BLaER1 treated with 17β-estradiol and CSF1 and Interleukin-3, amounts not matched to agents 10 nM and 100 nM (cell line): ENCODE measurements at regions not wholly inside any gene's neighbourhood (a gene's known extent, or its start where the extent isn't known, plus 50 kb on each side); places are given as distances from the start of the nearest gene placed in this dataset.

ENCODE experiments used
- H3K27ac ChIP-seq, 11 experiments: shearing (Covaris generic); formaldehyde crosslinking; 2 replicates each; pipeline ENCODE4 v1.8.1; 2022
- H3K27me3 ChIP-seq, 11 experiments: shearing (Covaris generic); formaldehyde crosslinking; 2 replicates each; pipeline ENCODE4 v1.8.1; 2022
- H3K36me3 ChIP-seq, 11 experiments: shearing (Covaris generic); formaldehyde crosslinking; 2 replicates each; pipeline ENCODE4 v1.8.1; 2022
- H3K4me1 ChIP-seq, 10 experiments: shearing (Covaris generic); formaldehyde crosslinking; 2 replicates each; pipeline ENCODE4 v1.8.1; 2022
- H3K4me2 ChIP-seq, 11 experiments: shearing (Covaris generic); formaldehyde crosslinking; 2 replicates each; pipeline ENCODE4 v1.8.1; 2022
- H3K4me3 ChIP-seq, 10 experiments: shearing (Covaris generic); formaldehyde crosslinking; 2 replicates each; pipeline ENCODE4 v1.8.1; 2022
- H3K9ac ChIP-seq, 11 experiments: shearing (Covaris generic); formaldehyde crosslinking; 2 replicates each; pipeline ENCODE4 v1.8.1; 2022
- H3K9me3 ChIP-seq, 11 experiments: shearing (Covaris generic); formaldehyde crosslinking; replicated peaks in 1 of 11; 2 replicates each; pipeline ENCODE4 v1.8.1; 2022
- H4K20me1 ChIP-seq, 11 experiments: shearing (Covaris generic); formaldehyde crosslinking; 2 replicates each; pipeline ENCODE4 v1.8.1; 2022
- Cebpa-rat ChIP-seq, 11 experiments: shearing (Covaris generic); IDR thresholded peaks; 2 replicates each; pipeline ENCODE4 v1.8.1; 2022

- no peaks in the 10 kb centered on the region for H3K36me3 ChIP-seq
- TF ChIP-seq Cebpa-rat (IDR thresholded peaks at IDR 0.05): no peak
- H3K27ac ChIP-seq: no peak overlapping the region
- H3K27me3 ChIP-seq: no peaks in the 10 kb centered on the region
- no peak overlapping the region for H3K4me2 ChIP-seq
- H4K20me1 ChIP-seq: no peaks in the 10 kb centered on the region
- H3K4me3 ChIP-seq: no peak overlapping the region
- peaks cover 0 to 17% (median 7%) of the 10 kb centered on the region in 11 experiments; a peak in 9 of 22 replicates for H3K9me3 ChIP-seq
- no peak overlapping the region for H3K9ac ChIP-seq
- H3K4me1 ChIP-seq: no peaks in the 10 kb centered on the region
These were observed 434.8 kb downstream of the SETD4 start for GRCh38 chr21:35625576-35625975.

- TF ChIP-seq Cebpa-rat (IDR thresholded peaks at IDR 0.05): no peak
- Histone ChIP-seq H4K20me1 (no peaks in the 10 kb centered on the region), H3K9ac (no peak overlapping the region)
These were observed 435.4 kb downstream of the SETD4 start for GRCh38 chr21:35624901-35625300.

GRCh38 chr21:35622612-35623011 lies 437.7 kb downstream of the SETD4 start:
- Histone ChIP-seq H4K20me1 (no peaks in the 10 kb centered on the region), H3K36me3 (no peaks in the 10 kb centered on the region), H3K27me3 (no peaks in the 10 kb centered on the region), H3K4me3 (no peak overlapping the region), H3K4me2 (no peak overlapping the region), H3K9ac (no peak overlapping the region), H3K27ac (no peak overlapping the region), H3K4me1 (0 out of 20 replicates have a peak, but pooled peaks cover 0 to 6% (median 0%) of the 10 kb centered on the region in 10 experiments), H3K9me3 (peaks cover 0 to 19% (median 9%) of the 10 kb centered on the region in 11 experiments; a peak in 9 of 22 replicates)
- no peak for TF ChIP-seq Cebpa-rat (IDR thresholded peaks at IDR 0.05)

More at GRCh38 chr21:35624901-35625300, 435.4 kb downstream of the SETD4 start:
- Histone ChIP-seq H3K4me2 (no peak overlapping the region), H3K27ac (no peak overlapping the region), H3K4me1 (no peaks in the 10 kb centered on the region), H3K9me3 (peaks cover 0 to 19% (median 9%) of the 10 kb centered on the region in 11 experiments; a peak in 9 of 22 replicates), H3K4me3 (no peak overlapping the region), H3K36me3 (no peaks in the 10 kb centered on the region), H3K27me3 (no peaks in the 10 kb centered on the region)

GRCh38 chr21:35619184-35619583 lies 441.1 kb downstream of the SETD4 start:
- Histone ChIP-seq H3K4me2 (no peak overlapping the region), H3K27ac (no peak overlapping the region)
- TF ChIP-seq Cebpa-rat (IDR thresholded peaks at IDR 0.05): no peak

GRCh38 chr21:35617491-35617890 lies 442.8 kb downstream of the SETD4 start:
- no peaks in the 10 kb centered on the region for H3K27me3 ChIP-seq
- peaks cover 0 to 15% (median 9%) of the 10 kb centered on the region in 11 experiments; a peak in 9 of 22 replicates for H3K9me3 ChIP-seq
- H3K4me3 ChIP-seq: no peak overlapping the region
- TF ChIP-seq Cebpa-rat (IDR thresholded peaks at IDR 0.05): no peak
- H3K4me1 ChIP-seq: peaks cover 0 to 44% (median 20%) of the 10 kb centered on the region in 10 experiments; a peak in 13 of 20 replicates
- H4K20me1 ChIP-seq: no peaks in the 10 kb centered on the region
- H3K9ac ChIP-seq: no peak overlapping the region
- H3K4me2 ChIP-seq: no peak overlapping the region
- H3K36me3 ChIP-seq: no peaks in the 10 kb centered on the region
- H3K27ac ChIP-seq: no peak overlapping the region

More at GRCh38 chr21:35619184-35619583, 441.1 kb downstream of the SETD4 start:
- Histone ChIP-seq H3K4me1 (peaks cover 0 to 30% (median 17%) of the 10 kb centered on the region in 10 experiments; a peak in 13 of 20 replicates), H3K9me3 (peaks cover 0 to 19% (median 9%) of the 10 kb centered on the region in 11 experiments; a peak in 9 of 22 replicates), H3K4me3 (no peak overlapping the region), H4K20me1 (no peaks in the 10 kb centered on the region), H3K9ac (no peak overlapping the region), H3K36me3 (no peaks in the 10 kb centered on the region), H3K27me3 (no peaks in the 10 kb centered on the region)

- Histone ChIP-seq H3K36me3 (no peaks in the 10 kb centered on the region), H3K4me2 (peak overlapping the region in 6 of 11 experiments; percentile 9 to 54 (median 39); a peak in 8 of 22 replicates), H3K27me3 (no peaks in the 10 kb centered on the region), H3K27ac (peak overlapping the region in 4 of 11 experiments; percentile 4 to 21 (median 12); a peak in 3 of 22 replicates), H3K9ac (no peak overlapping the region), H3K4me1 (peaks cover 0 to 53% (median 30%) of the 10 kb centered on the region in 10 experiments; a peak in 15 of 20 replicates), H4K20me1 (no peaks in the 10 kb centered on the region), H3K4me3 (no peak overlapping the region), H3K9me3 (peaks cover 0 to 8% (median 5%) of the 10 kb centered on the region in 11 experiments; a peak in 7 of 22 replicates)
- peak in 3 of 11 experiments; percentile 40 to 69 (median 61); a peak in 6 of 22 replicates for TF ChIP-seq Cebpa-rat (IDR thresholded peaks at IDR 0.05)
These were observed 444.2 kb downstream of the SETD4 start for GRCh38 chr21:35616090-35616489.

- Histone ChIP-seq H3K4me2 (peak overlapping the region in 6 of 11 experiments; percentile 0 to 54 (median 39); a peak in 10 of 22 replicates), H3K4me1 (peaks cover 0 to 53% (median 30%) of the 10 kb centered on the region in 10 experiments; a peak in 15 of 20 replicates), H3K9me3 (no peaks in the 10 kb centered on the region; a peak in 1 of 22 replicates), H3K4me3 (no peak overlapping the region), H3K9ac (no peak overlapping the region), H3K36me3 (no peaks in the 10 kb centered on the region), H3K27me3 (no peaks in the 10 kb centered on the region), H3K27ac (peak overlapping the region in 2 of 11 experiments; percentile 28 to 42; a peak in 3 of 22 replicates), H4K20me1 (no peaks in the 10 kb centered on the region)
- no peak for TF ChIP-seq Cebpa-rat (IDR thresholded peaks at IDR 0.05)
These were observed 445.0 kb downstream of the SETD4 start for GRCh38 chr21:35615325-35615724.

GRCh38 chr21:35614396-35614921 lies 445.9 kb downstream of the SETD4 start:
- no peak overlapping the region for H3K9ac ChIP-seq
- no peaks in the 10 kb centered on the region for H3K9me3 ChIP-seq
- peaks cover 0 to 53% (median 30%) of the 10 kb centered on the region in 10 experiments; a peak in 15 of 20 replicates for H3K4me1 ChIP-seq
- H4K20me1 ChIP-seq: no peaks in the 10 kb centered on the region
- peak overlapping the region in 5 of 11 experiments; percentile 6 to 54 (median 29); a peak in 10 of 22 replicates for H3K4me2 ChIP-seq
- peak overlapping the region in 1 of 11 experiments; percentile 42; a peak in 3 of 22 replicates for H3K27ac ChIP-seq
- TF ChIP-seq Cebpa-rat (IDR thresholded peaks at IDR 0.05): no peak
- no peaks in the 10 kb centered on the region for H3K27me3 ChIP-seq
- H3K4me3 ChIP-seq: no peak overlapping the region
- H3K36me3 ChIP-seq: no peaks in the 10 kb centered on the region

GRCh38 chr21:35611708-35612132 lies 448.6 kb downstream of the SETD4 start:
- no peak overlapping the region for H3K4me3 ChIP-seq
- no peak for TF ChIP-seq Cebpa-rat (IDR thresholded peaks at IDR 0.05)
- no peaks in the 10 kb centered on the region for H4K20me1 ChIP-seq
- no peak overlapping the region for H3K9ac ChIP-seq
- no peak overlapping the region for H3K27ac ChIP-seq
- no peaks in the 10 kb centered on the region for H3K27me3 ChIP-seq
- H3K36me3 ChIP-seq: no peaks in the 10 kb centered on the region
- H3K4me1 ChIP-seq: peaks cover 0 to 47% (median 30%) of the 10 kb centered on the region in 10 experiments; a peak in 15 of 20 replicates
- peak overlapping the region in 7 of 11 experiments; percentile 3 to 49 (median 23); a peak in 13 of 22 replicates for H3K4me2 ChIP-seq
- H3K9me3 ChIP-seq: peaks cover 0 to 6% (median 0%) of the 10 kb centered on the region in 11 experiments; a peak in 3 of 22 replicates
